Loucy (cell line): ENCODE measurements at regions not wholly inside any gene's neighbourhood (a gene's known extent, or its start where the extent isn't known, plus 50 kb on each side); places are given as distances from the start of the nearest gene placed in this dataset.

ENCODE experiments used
- H2AFZ ChIP-seq: fragments of 200-600 bp; sonication (generic); 2 replicates; pipeline ENCODE4 v1.6.0; 2016; ENCODE audit warnings: antibody characterized with exemption, mild to moderate bottlenecking, low read length, moderate library complexity
- H3F3A ChIP-seq: fragments of 200-600 bp; 2 replicates; pipeline ENCODE4 v1.6.0; 2016; ENCODE audit warnings: antibody characterized with exemption, low read depth, mild to moderate bottlenecking
- H3K27me3 ChIP-seq: fragments of 200-600 bp; sonication (generic); 2 replicates; pipeline ENCODE4 v1.6.1; 2014; ENCODE audit warnings: low read length, mild to moderate bottlenecking; ENCODE audit not compliant: insufficient read depth, poor library complexity, severe bottlenecking
- H3K36me3 ChIP-seq: fragments of 200-600 bp; sonication (generic); 2 replicates; pipeline ENCODE4 v1.6.1; 2016; ENCODE audit warnings: low read length; ENCODE audit not compliant: insufficient read depth
- H3K4me1 ChIP-seq: fragments of 200-600 bp; sonication (generic); 2 replicates; pipeline ENCODE4 v1.5.1; 2014; ENCODE audit warnings: low read length, mild to moderate bottlenecking; ENCODE audit not compliant: insufficient read depth, poor library complexity, severe bottlenecking
- H3K4me2 ChIP-seq: fragments of 200-600 bp; sonication (generic); 2 replicates; pipeline ENCODE4 v1.6.0; 2014; ENCODE audit warnings: antibody characterized with exemption, low read length, low read depth, mild to moderate bottlenecking; ENCODE audit not compliant: poor library complexity, severe bottlenecking
- H3K4me3 ChIP-seq: fragments of 200-600 bp; sonication (generic); 2 replicates; pipeline ENCODE4 v1.5.1; 2014; ENCODE audit warnings: low read length, mild to moderate bottlenecking, mixed read lengths; ENCODE audit not compliant: poor library complexity, severe bottlenecking
- H3K79me2 ChIP-seq: fragments of 200-600 bp; sonication (generic); 2 replicates; pipeline ENCODE4 v1.6.1; 2014; ENCODE audit warnings: low read length; ENCODE audit not compliant: insufficient read depth
- H3K9ac ChIP-seq: fragments of 200-600 bp; sonication (generic); 2 replicates; pipeline ENCODE4 v1.6.0; 2014; ENCODE audit warnings: mild to moderate bottlenecking, low read depth, low read length, moderate library complexity; ENCODE audit not compliant: poor library complexity, severe bottlenecking
- H3K9me2 ChIP-seq: fragments of 200-600 bp; sonication (generic); replicated peaks from 2 replicates; pipeline ENCODE4 v1.6.1; 2016; ENCODE audit warnings: low read depth, low read length, mixed read lengths
- H3K9me3 ChIP-seq: fragments of 200-600 bp; sonication (generic); 2 replicates; pipeline ENCODE4 v1.6.1; 2014; ENCODE audit warnings: mild to moderate bottlenecking, antibody characterized with exemption, low read length, low read depth; ENCODE audit not compliant: insufficient read depth
- H4K20me1 ChIP-seq: fragments of 200-600 bp; sonication (generic); 2 replicates; pipeline ENCODE4 v1.6.0; 2014; ENCODE audit warnings: antibody characterized with exemption, low read length, mild to moderate bottlenecking; ENCODE audit not compliant: insufficient read depth, poor library complexity, severe bottlenecking
- EZH2phosphoT487 ChIP-seq: fragments of 200-600 bp; IDR thresholded peaks from 2 replicates; pipeline ENCODE4 v1.6.1; 2018; ENCODE audit warnings: antibody characterized with exemption, mild to moderate bottlenecking, moderate library complexity, borderline replicate concordance
- TF ChIP-seq, protein P1 (sequence below): fragments of 200-600 bp; sonication (generic); conservative IDR thresholded peaks from 2 replicates; pipeline ENCODE4 v1.5.1; 2014; ENCODE audit warnings: mild to moderate bottlenecking, antibody characterized with exemption, low read length

GRCh38 chr10:106254071-106254470 is 910.4 kb downstream of the SORCS1 start:
- Histone ChIP-seq H3K9ac (no peak overlapping the region), H3K79me2 (no peaks in the 10 kb centered on the region), H3K4me2 (no peak overlapping the region), H3K27me3 (no peaks in the 10 kb centered on the region), H2AFZ (no peak overlapping the region), H3K4me1 (no peaks in the 10 kb centered on the region), H3K4me3 (no peak overlapping the region), H3K9me2 (no peaks in the 10 kb centered on the region), H3K9me3 (no peaks in the 10 kb centered on the region), H3F3A (no peaks in the 10 kb centered on the region), H3K36me3 (no peaks in the 10 kb centered on the region), H4K20me1 (no peaks in the 10 kb centered on the region)
- TF ChIP-seq, protein P1, sequence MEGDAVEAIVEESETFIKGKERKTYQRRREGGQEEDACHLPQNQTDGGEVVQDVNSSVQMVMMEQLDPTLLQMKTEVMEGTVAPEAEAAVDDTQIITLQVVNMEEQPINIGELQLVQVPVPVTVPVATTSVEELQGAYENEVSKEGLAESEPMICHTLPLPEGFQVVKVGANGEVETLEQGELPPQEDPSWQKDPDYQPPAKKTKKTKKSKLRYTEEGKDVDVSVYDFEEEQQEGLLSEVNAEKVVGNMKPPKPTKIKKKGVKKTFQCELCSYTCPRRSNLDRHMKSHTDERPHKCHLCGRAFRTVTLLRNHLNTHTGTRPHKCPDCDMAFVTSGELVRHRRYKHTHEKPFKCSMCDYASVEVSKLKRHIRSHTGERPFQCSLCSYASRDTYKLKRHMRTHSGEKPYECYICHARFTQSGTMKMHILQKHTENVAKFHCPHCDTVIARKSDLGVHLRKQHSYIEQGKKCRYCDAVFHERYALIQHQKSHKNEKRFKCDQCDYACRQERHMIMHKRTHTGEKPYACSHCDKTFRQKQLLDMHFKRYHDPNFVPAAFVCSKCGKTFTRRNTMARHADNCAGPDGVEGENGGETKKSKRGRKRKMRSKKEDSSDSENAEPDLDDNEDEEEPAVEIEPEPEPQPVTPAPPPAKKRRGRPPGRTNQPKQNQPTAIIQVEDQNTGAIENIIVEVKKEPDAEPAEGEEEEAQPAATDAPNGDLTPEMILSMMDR, result no peak
- TF ChIP-seq EZH2phosphoT487, result no peak

- H3K4me1 ChIP-seq, result no peaks in the 10 kb centered on the region
Measured at GRCh38 chr10:106252541-106252940, 912.0 kb downstream of the SORCS1 start.

DNA sequence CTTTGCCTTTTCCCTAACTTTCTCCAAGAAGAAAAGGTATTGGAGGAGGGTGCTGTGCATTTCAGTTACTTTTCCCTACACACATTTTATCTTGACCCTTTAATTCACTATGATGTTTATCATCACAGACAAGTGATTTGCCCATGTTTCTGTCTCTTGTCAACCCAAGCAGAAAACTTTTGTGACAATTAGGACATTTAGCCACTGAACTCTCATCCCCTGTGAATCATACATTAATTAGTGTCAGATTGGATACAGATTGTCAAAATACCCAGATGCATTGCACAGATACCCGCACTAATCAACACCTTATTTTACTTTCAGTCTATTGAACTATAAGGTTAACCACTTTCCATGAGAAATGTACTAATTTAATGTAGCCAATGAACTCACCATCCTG is 912.9 kb downstream of the SORCS1 start:
- no peaks in the 10 kb centered on the region for H3K27me3 ChIP-seq
- no peak overlapping the region for H3K4me2 ChIP-seq
- H3K4me3 ChIP-seq, result no peak overlapping the region
- no peak for TF ChIP-seq EZH2phosphoT487
- TF ChIP-seq, protein P1, result no peak
- no peak overlapping the region for H2AFZ ChIP-seq
- H4K20me1 ChIP-seq, result no peaks in the 10 kb centered on the region
- no peaks in the 10 kb centered on the region for H3F3A ChIP-seq
- H3K79me2 ChIP-seq, result no peaks in the 10 kb centered on the region
- H3K9me3 ChIP-seq, result no peaks in the 10 kb centered on the region
- H3K9ac ChIP-seq, result no peak overlapping the region
- no peaks in the 10 kb centered on the region for H3K9me2 ChIP-seq
- H3K36me3 ChIP-seq, result no peaks in the 10 kb centered on the region
- H3K4me1 ChIP-seq, result no peaks in the 10 kb centered on the region

More at GRCh38 chr10:106252541-106252940, 912.0 kb downstream of the SORCS1 start:
- no peaks in the 10 kb centered on the region for H3K79me2 ChIP-seq
- no peaks in the 10 kb centered on the region for H3K9me2 ChIP-seq
- H3K36me3 ChIP-seq, result no peaks in the 10 kb centered on the region
- H3K9ac ChIP-seq, result no peak overlapping the region
- no peak overlapping the region for H3K4me3 ChIP-seq
- no peak overlapping the region for H3K4me2 ChIP-seq
- no peak overlapping the region for H2AFZ ChIP-seq
- TF ChIP-seq, protein P1, result no peak
- no peak for TF ChIP-seq EZH2phosphoT487
- no peaks in the 10 kb centered on the region for H3K9me3 ChIP-seq
- H3F3A ChIP-seq, result no peaks in the 10 kb centered on the region
- H3K27me3 ChIP-seq, result no peaks in the 10 kb centered on the region
- H4K20me1 ChIP-seq, result no peaks in the 10 kb centered on the region
